Naive thymus-derived CD8-positive, alpha-beta T cell (primary cell): ENCODE measurements at regions not wholly inside any gene's neighbourhood (a gene's known extent, or its start where the extent isn't known, plus 50 kb on each side); places are given as distances from the start of the nearest gene placed in this dataset.

ENCODE experiments used
- ATAC-seq, 2 donors: fragments of 150-1000 bp; cut with Tn5 transposase in 1 of 2; sonication (Bioruptor Pico), chemical (Tn5 transposase) in 1 of 2; 1 replicate in 1 of 2; 2 replicates in 1 of 2; pipeline ENCODE4 v1.10.0; 2021; ENCODE audit warnings: mild to moderate bottlenecking in 2 of 2, moderate library complexity in 2 of 2
- POLR2A ChIA-PET: fragments of 350-600 bp; sonication (Branson Sonifier 250); formaldehyde crosslinking; loops from one replicate; lab custom pipeline; 2021; ENCODE audit warnings: antibody characterized with exemption; lab: Charles Lee
- DNase-seq, 10 donors: peaks; one replicate each; pipeline versions ENCODE4 v3.0.0 to v3.0.0-alpha.2; 2020 to 2022
- H3K27ac Mint-ChIP-seq, 10 donors: one replicate each; pipeline ENCODE4 v1.8.0; 2020 to 2022; ENCODE audit warnings: mild to moderate bottlenecking in 10 of 10, mixed read lengths in 10 of 10, moderate library complexity in 4 of 10, inconsistent platforms in 1 of 10
- H3K27me3 Mint-ChIP-seq, 5 donors: one replicate each; pipeline ENCODE4 v1.8.0; 2021 to 2022; ENCODE audit warnings: mixed read lengths in 5 of 5
- H3K36me3 Mint-ChIP-seq, 3 donors: one replicate each; pipeline ENCODE4 v1.8.0; 2020 to 2022; ENCODE audit warnings: mixed read lengths in 3 of 3, mild to moderate bottlenecking in 2 of 3, inconsistent platforms in 1 of 3
- H3K4me1 Mint-ChIP-seq, 4 donors: one replicate each; pipeline ENCODE4 v1.8.0; 2021 to 2022; ENCODE audit warnings: mixed read lengths in 4 of 4
- H3K4me3 Mint-ChIP-seq, 10 donors: one replicate each; pipeline ENCODE4 v1.8.0; 2020 to 2022; ENCODE audit warnings: mild to moderate bottlenecking in 10 of 10, mixed read lengths in 10 of 10, moderate library complexity in 6 of 10, inconsistent platforms in 1 of 10
- H3K9me3 Mint-ChIP-seq, 9 donors: one replicate each; pipeline ENCODE4 v1.8.0; 2020 to 2022; ENCODE audit warnings: mixed read lengths in 9 of 9, mild to moderate bottlenecking in 3 of 9, inconsistent platforms in 1 of 9, moderate library complexity in 1 of 9

DNA sequence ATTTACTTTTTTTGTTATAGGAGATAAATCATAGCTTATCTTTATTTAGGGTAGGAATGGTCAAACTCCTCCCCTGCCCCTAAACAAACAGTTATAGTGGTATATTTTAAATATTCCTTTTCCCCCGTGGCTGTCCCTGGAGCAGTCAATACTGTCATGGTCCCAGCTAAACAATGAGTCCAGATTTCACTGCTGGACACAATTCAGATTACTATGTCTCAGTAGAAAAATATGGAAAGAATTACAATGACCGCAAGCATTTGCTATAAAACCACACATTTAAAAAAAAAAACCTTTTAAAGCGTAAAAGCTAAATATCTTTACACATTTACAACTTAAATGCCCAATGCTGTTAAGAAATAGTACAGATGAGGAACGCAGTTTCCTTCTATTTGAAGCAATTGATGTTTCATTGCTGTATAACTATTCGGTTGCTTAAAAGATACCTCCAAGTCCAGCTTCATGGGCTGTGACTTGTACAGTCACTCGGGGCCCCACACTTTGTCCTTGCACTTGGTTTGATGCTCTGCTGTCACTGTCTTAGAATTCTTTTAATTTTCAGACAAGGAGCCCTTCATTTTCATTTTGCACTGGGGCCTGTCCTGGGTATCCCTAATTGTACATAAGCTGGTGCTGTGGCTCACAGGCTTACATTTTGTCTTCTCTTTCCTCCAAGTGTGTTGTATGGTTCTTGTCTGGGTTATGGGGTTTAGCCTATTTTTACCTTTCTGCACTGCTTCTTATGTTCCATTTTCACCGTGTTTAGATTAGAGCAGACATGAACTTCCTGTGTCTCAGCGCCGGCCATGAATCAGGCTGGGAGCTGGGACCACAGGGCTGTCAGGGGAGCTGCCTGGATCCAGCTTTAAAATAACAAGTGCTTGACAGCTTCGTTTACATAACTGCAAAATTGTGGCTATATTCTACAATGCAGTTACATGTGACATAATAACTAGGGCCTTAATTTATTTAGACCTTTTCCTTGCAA, 530.2 kb upstream of the FZD8 start:
- POLR2A ChIA-PET, result no interaction called here
- Mint-ChIP-seq H3K27me3 (no peaks in the 10 kb centered on the region), H3K4me1 (no peaks in the 10 kb centered on the region), H3K36me3 (no peaks in the 10 kb centered on the region), H3K4me3 (no peak overlapping the region), H3K27ac (no peak overlapping the region), H3K9me3 (peaks cover 0 to 9% (median 2%) of the 10 kb centered on the region in 9 donors)
- no peak for ATAC-seq
- DNase-seq, result no peak

GRCh38 chr10:36171556-36171952, 529.5 kb upstream of the FZD8 start:
- H3K4me1 Mint-ChIP-seq, result no peaks in the 10 kb centered on the region
- no peaks in the 10 kb centered on the region for H3K36me3 Mint-ChIP-seq
- peaks cover 0 to 9% (median 2%) of the 10 kb centered on the region in 9 donors for H3K9me3 Mint-ChIP-seq
- POLR2A ChIA-PET, result no interaction called here
- no peak overlapping the region for H3K27ac Mint-ChIP-seq
- no peak overlapping the region for H3K4me3 Mint-ChIP-seq
- no peak for DNase-seq
- ATAC-seq, result no peak
- no peaks in the 10 kb centered on the region for H3K27me3 Mint-ChIP-seq

GRCh38 chr10:36170943-36171501, 528.9 kb upstream of the FZD8 start:
- Mint-ChIP-seq H3K4me1 (no peaks in the 10 kb centered on the region), H3K27ac (no peak overlapping the region), H3K4me3 (no peak overlapping the region), H3K9me3 (peaks cover 0 to 9% (median under 1%) of the 10 kb centered on the region in 9 donors), H3K27me3 (no peaks in the 10 kb centered on the region), H3K36me3 (no peaks in the 10 kb centered on the region)
- POLR2A ChIA-PET, result no interaction called here
- no peak for DNase-seq
- no peak for ATAC-seq

DNA sequence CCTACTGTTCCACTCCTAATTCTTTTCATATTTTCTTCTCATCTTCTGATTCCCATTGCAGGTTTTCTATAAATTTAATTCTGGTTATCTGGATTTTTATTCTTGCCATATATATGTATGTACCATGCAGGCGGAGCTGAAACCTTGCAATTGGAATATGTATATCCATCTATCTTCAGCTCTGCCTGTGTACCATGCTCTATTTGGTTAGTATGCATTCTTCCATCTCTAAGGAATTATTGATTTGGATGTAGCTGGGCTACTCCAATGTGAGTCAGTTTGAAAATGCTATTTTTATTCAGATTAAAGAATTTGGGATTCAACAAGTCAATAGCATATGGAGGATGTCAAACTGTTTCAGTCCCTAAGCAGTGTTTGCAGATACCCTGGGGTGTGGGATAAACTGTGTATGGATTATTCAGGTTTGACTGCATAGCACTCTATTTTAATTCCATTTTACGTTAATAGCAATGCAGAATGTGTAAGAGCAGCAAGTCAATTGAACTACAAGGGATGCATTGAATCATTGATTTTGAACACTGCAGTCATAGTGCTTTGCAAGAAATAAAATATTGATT, 528.1 kb upstream of the FZD8 start:
- DNase-seq (no peak), ATAC-seq (no peak)
- Mint-ChIP-seq H3K4me1 (no peaks in the 10 kb centered on the region), H3K9me3 (peaks cover 0 to 13% (median 0%) of the 10 kb centered on the region in 9 donors), H3K27ac (no peak overlapping the region), H3K36me3 (no peaks in the 10 kb centered on the region), H3K4me3 (no peak overlapping the region), H3K27me3 (no peaks in the 10 kb centered on the region)
- POLR2A ChIA-PET, result no interaction called here

GRCh38 chr10:36168777-36169176, 526.7 kb upstream of the FZD8 start:
- DNase-seq, result no peak
- POLR2A ChIA-PET, result no interaction called here
- Mint-ChIP-seq H3K9me3 (peaks cover 0 to 16% (median 2%) of the 10 kb centered on the region in 9 donors), H3K4me1 (no peaks in the 10 kb centered on the region), H3K36me3 (no peaks in the 10 kb centered on the region), H3K4me3 (no peak overlapping the region), H3K27me3 (no peaks in the 10 kb centered on the region), H3K27ac (no peak overlapping the region)
- ATAC-seq, result no peak

GRCh38 chr10:36164556-36165504, 522.7 kb upstream of the FZD8 start:
- Mint-ChIP-seq H3K36me3 (no peaks in the 10 kb centered on the region), H3K27ac (no peak overlapping the region), H3K9me3 (peaks cover 0 to 16% (median 5%) of the 10 kb centered on the region in 9 donors), H3K4me1 (no peaks in the 10 kb centered on the region), H3K27me3 (no peaks in the 10 kb centered on the region), H3K4me3 (no peak overlapping the region)
- no peak for ATAC-seq
- no peak for DNase-seq
- POLR2A ChIA-PET, result no interaction called here

DNA sequence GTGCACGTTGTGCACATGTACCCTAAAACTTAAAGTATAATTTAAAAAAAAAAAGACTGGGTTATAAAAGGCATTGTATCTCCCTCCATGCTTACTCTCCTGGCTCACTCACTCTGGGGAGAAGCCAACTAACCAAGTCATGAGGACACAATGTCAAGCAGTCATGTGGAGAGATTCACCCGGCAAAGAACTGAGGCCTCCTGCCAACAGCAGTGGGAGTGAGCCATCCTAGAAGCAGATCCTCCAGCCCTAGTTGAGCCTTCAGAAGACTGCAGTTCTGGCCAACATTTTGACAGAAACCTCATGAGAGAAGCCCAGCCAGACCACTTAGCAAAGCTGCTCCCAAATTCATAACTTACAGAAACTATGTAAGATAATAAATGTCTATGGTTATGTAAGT, 521.7 kb upstream of the FZD8 start:
- ATAC-seq, result no peak
- DNase-seq, result no peak
- Mint-ChIP-seq H3K27ac (no peak overlapping the region), H3K27me3 (no peaks in the 10 kb centered on the region), H3K4me1 (no peaks in the 10 kb centered on the region), H3K9me3 (peaks cover 0 to 16% (median 5%) of the 10 kb centered on the region in 9 donors), H3K36me3 (no peaks in the 10 kb centered on the region), H3K4me3 (no peak overlapping the region)
- POLR2A ChIA-PET, result no interaction called here

DNA sequence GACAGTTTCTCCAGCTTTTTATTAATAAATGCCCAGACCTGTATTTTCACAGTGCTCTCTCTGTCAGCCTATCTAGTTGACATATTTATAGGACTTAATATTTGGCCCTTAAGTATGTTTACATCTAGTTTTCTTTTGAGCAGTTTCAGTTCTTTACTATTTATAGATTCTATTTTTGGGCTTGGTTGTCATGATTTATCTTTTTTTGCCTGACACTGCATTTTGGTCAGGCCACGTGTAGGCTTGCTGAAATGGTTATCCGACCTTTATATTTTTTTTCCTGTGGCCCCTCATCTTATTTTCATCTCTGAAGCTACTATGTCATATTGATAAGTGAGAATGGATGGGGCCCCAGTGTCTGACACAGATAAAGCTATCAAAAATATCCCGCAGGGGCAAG, 515.4 kb upstream of the FZD8 start:
- H3K4me1 Mint-ChIP-seq, result no peaks in the 10 kb centered on the region
- DNase-seq, result no peak
- H3K27ac Mint-ChIP-seq, result no peak overlapping the region
- no peaks in the 10 kb centered on the region for H3K36me3 Mint-ChIP-seq
- POLR2A ChIA-PET, result no interaction called here
- peaks cover 0 to 10% (median 5%) of the 10 kb centered on the region in 9 donors for H3K9me3 Mint-ChIP-seq
- H3K27me3 Mint-ChIP-seq, result no peaks in the 10 kb centered on the region
- no peak for ATAC-seq
- no peak overlapping the region for H3K4me3 Mint-ChIP-seq

DNA sequence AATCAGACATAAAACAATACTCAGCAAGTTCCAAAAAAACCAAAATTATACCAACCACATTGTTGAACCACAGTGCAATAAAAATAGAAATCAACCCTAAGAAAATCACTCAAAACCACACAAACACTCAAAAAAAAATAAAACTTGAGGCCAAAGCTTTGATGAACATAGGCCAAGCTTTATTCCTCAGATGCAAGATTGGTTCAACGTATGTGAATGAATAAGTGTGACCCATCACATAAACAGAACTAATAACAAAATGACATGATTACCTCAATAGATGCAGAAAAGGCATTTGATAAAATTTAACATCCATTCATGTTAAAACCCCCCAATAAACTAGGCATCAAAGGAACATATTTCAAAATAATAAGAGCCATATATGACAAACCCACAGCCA, 506.1 kb upstream of the FZD8 start:
- no peak for DNase-seq
- Mint-ChIP-seq H3K4me3 (no peak overlapping the region), H3K9me3 (peaks cover 0 to 25% (median 10%) of the 10 kb centered on the region in 9 donors), H3K4me1 (no peaks in the 10 kb centered on the region), H3K27me3 (no peaks in the 10 kb centered on the region), H3K36me3 (no peaks in the 10 kb centered on the region), H3K27ac (no peak overlapping the region)
- POLR2A ChIA-PET, result no interaction called here
- no peak for ATAC-seq

DNA sequence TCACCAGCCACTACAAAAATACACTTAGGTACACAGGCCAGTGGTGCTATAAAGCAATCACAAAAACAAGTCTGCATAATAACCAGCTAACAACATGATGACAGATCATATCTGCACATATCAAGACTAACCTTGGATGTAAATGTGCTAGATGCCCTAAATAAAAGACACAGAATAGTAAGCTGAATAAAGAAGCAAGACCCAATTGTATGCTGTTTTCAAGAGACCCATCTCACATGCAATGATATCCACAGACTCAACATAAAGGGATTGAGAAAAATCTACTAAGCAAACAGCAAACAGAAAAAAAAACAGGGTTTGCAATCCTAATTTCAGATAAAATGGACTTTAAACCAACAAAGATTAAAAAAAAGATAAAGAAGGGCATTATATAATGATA, 505.4 kb upstream of the FZD8 start:
- POLR2A ChIA-PET, result no interaction called here
- H3K9me3 Mint-ChIP-seq, result peaks cover 0 to 25% (median 10%) of the 10 kb centered on the region in 9 donors
- ATAC-seq, result no peak
- H3K4me1 Mint-ChIP-seq, result no peaks in the 10 kb centered on the region
- no peak for DNase-seq
- H3K27me3 Mint-ChIP-seq, result peaks cover 0 to under 1% (median 0%) of the 10 kb centered on the region in 5 donors
- no peaks in the 10 kb centered on the region for H3K36me3 Mint-ChIP-seq
- no peak overlapping the region for H3K4me3 Mint-ChIP-seq
- H3K27ac Mint-ChIP-seq, result no peak overlapping the region

DNA sequence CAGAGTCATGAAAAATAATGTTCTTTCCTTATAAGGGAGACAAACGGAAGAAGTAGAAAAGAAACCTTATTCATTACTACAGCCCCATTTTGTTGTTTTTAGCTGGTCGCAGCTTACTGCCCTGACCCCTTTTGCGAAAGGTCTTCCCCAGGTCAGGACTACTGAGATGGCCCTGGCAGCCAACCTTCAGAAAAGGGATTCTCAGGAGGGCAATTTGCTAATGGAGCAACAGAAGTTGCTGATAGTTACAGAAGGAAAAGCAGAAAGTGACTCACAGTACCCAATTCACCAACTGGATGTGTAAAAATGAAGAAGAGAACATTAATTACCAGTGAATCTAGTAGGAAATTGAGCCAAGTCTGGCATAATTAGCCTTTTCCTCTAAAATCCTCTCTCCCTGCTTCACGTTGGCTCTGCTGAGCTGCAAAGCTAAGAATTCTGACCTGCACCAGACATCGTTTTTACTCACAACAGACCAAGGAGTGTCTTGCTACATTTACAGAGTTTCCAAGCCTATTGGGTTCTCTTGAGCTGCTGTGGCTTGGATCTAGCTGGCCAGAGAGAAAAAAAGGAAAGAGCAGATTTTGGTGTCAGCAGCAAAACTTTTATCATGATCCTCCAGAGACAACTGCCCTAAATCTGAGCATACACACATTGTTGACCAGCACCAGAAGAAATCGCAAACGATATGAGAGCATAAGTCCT, 499.9 kb upstream of the FZD8 start:
- Mint-ChIP-seq H3K27ac (no peak overlapping the region), H3K27me3 (peaks cover 0 to 9% (median 0%) of the 10 kb centered on the region in 5 donors), H3K9me3 (peaks cover 0 to 25% (median 9%) of the 10 kb centered on the region in 9 donors), H3K4me1 (no peaks in the 10 kb centered on the region), H3K36me3 (no peaks in the 10 kb centered on the region), H3K4me3 (no peak overlapping the region)
- no peak for ATAC-seq
- DNase-seq, result no peak
- POLR2A ChIA-PET, result no interaction called here

DNA sequence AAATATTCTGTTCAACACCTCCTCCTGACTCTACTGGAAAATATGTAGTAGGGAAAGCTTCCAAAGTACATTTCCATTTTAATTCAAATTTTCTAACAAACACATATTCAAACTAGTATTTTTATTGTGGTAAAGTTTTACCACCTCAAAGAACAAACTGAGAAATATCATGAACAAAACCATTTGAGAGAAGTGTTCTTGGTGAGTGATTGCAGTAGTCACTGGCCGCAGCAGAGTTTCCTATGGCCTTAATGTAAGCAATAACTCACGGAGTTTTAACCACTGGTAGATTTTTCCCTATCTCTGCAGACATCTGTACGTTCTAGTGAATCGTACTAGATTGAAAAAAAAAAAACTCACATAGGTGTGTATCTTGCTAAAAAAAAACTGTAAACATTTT, 487.0 kb upstream of the FZD8 start:
- no peaks in the 10 kb centered on the region for H3K4me1 Mint-ChIP-seq
- DNase-seq (no peak), ATAC-seq (no peak)
- peaks cover 0 to 23% (median 5%) of the 10 kb centered on the region in 9 donors for H3K9me3 Mint-ChIP-seq
- no peak overlapping the region for H3K27ac Mint-ChIP-seq
- no peak overlapping the region for H3K4me3 Mint-ChIP-seq
- POLR2A ChIA-PET, result no interaction called here
- H3K27me3 Mint-ChIP-seq, result peaks cover 0 to 1% (median 0%) of the 10 kb centered on the region in 5 donors
- no peaks in the 10 kb centered on the region for H3K36me3 Mint-ChIP-seq
